HG03159 (cell line): ENCODE measurements at regions not wholly inside any gene's neighbourhood (a gene's known extent, or its start where the extent isn't known, plus 50 kb on each side); places are given as distances from the start of the nearest gene placed in this dataset.
"Not testable (repeated sequence)": the region's sequence is repeated elsewhere in the genome, so short reads cannot be mapped to it uniquely, and the experiment has no call there.

Source experiments
- ATAC-seq: cut with Tn5 transposase; IDR thresholded peaks from one replicate; pipeline ENCODE4 v1.9.1; 2021; ENCODE audit warnings: mild to moderate bottlenecking, moderate library complexity; ENCODE audit not compliant: unreplicated experiment

DNA sequence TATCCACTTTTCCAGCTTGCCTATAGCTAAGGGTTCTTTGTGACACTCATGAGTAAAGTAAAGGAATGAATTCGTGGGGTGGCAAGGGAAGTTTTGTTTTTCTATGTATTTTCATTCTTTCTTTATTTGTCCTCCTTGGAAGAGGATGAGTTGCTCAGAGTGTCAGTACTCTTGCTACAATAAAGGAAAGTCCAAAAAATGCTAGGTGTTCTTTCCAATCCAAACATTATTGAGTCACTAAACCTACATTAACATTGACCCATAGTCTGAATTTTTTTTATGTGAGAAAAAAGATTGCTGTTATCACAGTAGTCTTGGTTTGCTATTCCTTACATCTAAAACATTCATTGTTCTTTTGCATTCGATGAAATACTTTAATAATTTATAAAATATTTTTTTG is 959.9 kb upstream of the ADGRL4 start:
- ATAC-seq: no peak

DNA sequence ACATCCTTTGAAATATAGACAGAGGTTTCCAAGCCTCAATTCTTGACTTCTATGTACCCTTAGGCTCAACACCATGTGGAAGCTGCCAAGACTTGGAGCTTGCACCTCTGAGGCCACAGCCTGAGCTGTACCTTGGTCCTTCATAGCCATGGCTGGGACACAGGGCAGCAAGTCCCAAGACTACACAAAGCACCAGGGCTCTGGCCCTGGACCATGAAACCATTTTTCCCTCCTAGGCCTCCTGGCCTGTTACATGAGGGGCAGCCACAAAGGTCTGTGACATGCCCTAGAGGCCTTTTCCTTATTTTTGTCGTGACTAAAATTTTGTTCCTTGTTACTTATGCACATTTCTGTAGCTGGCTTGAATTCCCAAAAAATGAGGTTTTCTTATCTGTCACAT is 953.1 kb upstream of the ADGRL4 start:
- no peak for ATAC-seq

DNA sequence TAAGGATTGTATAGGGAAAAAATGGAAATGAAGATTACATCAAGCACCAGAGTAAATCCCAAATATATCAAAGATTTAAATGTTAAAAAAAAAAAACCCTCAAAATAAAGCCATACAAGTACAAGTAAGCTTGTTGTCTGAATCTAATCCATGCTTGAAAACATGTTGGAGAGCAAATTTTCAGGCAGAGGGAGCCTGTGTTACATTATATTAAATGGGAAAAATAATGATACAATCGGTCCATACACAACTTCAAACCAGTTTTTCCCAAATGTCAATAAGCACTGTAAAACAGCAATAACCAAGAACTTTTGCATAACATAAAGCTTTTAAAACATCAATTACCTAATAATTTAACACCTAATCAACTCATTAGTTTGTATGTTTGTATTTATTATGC is 949.4 kb upstream of the ADGRL4 start:
- ATAC-seq: no peak

DNA sequence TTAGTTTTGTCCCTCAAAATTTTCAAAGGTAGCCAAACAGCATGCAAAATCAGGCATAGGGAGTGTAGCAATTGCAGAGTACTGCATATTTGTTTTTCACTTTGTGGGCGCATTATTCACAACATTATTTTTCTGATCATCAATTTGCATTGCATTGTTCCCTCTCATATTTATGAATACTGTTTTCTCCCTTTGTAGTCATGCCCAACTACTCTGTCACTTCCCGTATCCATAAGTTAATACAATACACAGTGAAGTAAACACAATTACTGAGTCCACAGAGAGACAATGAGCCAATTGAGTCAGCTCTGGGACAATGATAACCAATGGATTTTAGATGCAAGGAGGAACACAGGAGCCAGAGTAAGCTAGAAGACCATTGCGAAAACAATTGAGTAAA is 944.0 kb upstream of the ADGRL4 start:
- ATAC-seq: no peak

DNA sequence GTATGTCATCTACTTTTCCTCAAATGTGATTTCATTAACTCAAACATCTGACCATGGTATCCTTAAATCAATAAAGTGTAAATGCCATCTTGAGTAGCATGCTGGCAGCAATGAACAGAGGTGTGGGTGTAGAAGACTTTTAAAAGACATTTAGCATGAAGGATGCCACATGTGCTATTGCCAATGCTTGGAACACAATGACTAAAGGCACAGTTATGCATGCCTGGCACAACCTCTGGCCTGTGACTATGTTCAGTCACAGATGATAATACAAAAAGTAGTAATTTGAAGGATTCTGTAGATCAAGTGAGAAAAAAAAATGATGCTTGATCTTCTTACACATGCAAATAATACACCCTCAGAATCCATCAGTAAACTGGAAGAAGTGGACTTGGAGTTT is 938.9 kb upstream of the ADGRL4 start:
- no peak for ATAC-seq

DNA sequence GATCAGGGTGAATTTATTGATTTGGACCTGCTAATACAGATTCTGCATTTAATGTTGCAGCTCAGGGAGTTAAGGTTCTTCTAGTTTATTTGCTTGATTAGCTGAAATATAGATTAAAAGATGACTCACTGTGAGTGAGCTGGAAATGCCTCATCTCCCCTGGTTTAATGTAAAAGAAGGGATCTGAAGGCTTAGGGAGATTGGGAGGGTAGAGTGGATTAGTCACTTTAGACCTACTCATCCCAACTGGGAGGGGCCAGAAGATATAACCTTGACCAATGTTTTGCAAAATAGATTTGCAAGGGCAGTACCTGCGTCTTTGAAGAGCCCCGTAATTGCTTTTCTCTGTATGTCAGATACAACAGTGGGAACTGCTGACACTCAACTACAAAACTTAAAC is 922.8 kb upstream of the ADGRL4 start:
- no peak for ATAC-seq

DNA sequence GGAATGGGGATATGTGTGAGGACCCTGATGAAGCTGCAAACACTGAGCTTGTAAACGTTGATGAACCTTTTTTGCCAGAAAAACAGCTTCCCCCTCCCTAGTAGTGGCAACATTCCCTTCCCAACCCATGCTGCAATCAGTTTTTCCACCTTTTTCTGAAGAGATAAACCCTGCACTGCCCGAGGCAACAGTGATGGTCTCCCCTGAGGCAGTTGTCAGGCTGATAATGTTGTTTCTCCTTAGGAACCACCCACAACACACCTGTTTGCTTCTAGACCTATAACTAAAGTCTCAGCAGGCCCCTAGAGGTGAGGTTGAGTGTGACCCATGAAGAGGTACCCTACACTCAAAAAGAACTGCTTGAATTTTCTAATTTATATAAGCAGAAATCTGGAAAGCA is 922.4 kb upstream of the ADGRL4 start:
- ATAC-seq: no peak

DNA sequence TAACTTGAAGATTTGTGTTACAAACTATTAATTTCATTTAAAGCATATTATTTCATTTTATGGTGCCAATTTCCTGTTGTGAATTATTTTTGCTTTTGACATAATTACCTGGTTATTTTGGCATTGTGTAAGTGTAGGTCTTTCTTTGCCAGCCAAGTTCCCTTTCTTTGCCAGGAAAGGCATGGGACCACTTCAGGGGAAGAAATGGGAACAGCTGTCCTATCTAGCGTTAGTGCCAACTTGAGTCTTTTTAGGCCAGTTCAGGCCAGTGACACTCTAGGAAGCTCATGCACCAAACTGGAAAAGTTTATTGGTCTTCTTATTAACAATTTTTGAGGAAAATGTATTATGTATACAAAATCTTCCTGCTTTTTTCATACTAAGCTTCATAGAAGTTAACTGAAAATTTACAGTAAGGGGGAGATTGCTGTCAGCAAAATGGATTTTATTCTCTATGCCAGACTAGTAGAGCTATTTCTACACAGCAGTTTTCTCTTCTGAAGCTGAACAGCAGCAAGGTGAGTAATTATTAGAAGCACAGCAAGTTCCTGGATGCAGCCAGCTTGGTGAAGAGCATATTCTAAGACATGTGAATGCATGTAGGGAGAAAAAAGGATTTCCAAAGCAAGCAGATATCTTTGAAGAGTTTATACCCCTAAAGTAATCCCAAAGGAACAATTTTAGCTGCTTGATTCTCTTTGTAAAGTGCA is 914.6 kb upstream of the ADGRL4 start:
- no peak for ATAC-seq

DNA sequence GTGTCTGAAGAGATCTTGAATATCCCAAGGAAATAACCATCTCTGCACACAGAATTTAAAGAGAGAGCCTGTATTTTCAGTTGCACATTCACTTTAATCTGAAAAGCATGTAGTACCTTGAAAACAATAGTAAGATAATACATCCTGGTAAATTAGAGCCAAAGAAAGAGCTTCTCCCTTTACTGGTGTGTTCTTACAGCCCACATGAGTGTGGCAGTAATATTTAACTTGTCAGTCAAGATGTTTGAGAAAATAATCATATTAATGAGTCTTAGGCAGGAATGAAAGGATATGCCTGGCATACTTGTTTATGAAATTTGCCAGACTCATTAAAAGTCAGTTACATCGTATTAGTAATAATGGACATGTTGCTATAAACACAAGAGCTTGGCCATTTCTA is 908.4 kb upstream of the ADGRL4 start:
- no peak for ATAC-seq

DNA sequence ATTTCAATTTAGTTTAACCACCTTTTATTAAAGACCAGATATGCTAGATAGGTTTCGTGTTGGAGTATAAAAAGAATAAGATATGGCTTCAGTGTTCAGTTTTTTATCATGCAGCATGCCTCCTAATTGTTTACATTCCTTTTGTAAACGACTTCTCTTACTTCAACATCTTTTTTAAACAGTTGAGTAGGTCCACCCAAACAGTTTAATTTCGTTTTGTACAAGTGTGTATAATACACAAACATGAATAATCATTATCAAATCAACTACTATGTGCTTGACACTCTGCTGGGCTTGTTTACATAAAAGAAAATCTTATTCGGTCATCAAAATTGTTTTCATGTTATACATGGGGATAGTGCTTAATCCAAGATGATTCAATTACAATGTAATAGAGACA is 906.3 kb upstream of the ADGRL4 start:
- no peak for ATAC-seq

DNA sequence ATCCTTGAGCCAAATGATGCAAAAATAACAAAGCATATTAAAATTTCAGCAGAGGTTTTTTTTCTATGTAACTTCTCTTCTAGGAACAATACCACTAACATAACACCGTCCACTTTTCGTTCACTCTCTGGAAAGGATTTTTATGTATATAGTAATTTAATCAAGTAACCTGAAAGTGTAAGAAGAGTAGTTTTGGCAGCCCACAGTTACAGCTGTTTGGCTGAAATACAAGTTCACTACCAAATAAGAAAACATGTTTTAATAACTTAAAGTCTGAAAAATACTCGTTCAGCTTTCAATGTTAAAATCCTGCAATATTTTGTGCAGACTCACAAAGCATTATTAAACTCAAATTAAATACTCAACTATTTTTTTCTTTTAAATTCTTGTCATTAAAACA is 896.8 kb upstream of the ADGRL4 start:
- ATAC-seq: no peak

DNA sequence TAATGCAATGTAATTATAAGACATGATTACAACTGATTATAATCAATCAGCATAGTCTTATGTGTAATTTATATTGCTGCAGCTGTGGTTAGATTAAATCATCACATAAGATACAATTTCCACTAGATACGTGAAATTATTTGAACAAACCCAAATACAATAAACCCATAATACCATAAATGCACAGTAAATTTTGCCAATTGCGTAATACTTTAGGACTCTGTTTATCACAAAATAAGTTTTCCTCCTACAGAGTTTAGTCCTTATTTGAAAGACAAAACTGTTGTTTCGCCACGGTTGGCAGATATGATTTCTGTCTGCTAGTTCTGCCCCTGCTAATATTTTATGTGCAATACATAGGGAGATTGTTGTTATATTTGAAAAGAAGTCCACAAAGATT is 895.9 kb upstream of the ADGRL4 start:
- ATAC-seq: no peak

DNA sequence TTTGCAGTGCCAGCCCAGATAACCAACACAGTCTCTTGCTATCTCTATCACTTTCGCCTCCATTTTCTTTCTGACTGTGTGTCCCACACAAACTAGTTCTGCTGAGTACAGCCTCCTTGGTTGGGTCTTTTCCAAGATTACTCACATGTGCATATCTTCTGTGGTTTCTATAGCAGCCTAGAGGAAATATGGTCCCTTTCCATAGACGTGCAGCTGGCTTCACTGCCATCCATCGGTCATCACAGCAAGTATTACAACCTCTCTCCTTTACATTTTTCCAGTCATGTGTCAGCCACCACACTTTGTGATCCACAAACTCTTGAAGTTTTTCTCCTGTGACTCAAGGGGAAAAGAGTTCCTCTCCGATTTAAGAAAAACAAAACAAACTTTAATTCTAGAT is 893.4 kb upstream of the ADGRL4 start:
- no peak for ATAC-seq

DNA sequence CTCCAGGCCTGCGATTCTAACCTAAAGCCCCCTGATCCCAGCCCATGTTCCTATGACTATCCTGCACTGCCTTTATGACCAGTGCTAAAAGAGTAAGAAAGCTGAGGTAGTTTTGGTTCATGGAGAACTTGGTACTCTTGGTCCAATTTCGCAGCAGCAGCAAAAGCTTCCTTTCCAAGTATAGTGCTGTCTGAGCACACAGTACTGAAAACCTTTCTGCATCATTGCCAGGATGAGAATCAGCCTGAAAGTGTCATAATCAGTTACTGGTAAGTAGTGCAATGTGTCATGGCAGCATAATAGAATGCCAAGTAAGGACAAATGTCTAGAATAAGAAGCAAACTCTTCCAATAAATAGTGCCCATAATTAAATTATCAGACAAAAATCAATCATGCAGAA is 889.6 kb upstream of the ADGRL4 start:
- ATAC-seq: no peak

DNA sequence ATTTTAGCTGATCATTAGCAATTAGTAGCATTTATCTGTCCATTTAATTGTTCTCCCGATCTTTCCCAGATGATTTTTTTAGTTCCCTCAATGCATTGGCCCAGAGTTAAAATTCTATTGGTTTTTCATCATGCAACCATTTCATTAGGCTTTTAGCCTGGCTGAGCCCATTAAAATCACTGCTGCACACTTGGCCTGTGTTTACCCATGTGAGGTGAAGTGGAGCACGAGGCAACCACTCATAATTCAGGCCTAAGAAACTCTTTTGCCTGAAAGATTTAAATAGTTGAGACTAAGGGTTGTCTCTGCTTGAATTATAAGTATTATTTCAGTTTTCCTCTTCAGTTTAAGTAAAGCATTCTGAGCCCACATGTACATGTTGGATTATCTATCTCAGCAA is 889.0 kb upstream of the ADGRL4 start:
- ATAC-seq: no peak

DNA sequence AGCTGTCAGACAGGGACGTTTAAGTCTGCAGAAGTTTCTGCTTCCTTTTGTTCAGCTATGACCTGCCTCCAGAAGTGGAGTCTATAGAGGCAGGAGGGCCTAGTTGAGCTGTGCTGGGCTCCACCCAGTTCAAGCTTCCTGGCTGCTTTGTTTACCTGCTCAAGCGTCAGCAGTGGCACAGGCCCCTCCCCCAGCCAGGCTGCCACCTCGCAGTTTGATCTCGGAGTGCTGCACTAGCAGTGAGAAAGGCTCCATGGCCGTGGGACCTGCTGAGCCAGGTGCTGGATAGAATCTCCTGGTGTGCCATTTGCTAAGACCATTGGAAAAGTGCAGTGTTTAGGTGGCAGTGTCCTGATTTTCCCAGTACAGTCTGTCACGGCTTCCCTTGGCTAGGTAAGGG is 887.6 kb upstream of the ADGRL4 start:
- not testable (repeated sequence) for ATAC-seq

DNA sequence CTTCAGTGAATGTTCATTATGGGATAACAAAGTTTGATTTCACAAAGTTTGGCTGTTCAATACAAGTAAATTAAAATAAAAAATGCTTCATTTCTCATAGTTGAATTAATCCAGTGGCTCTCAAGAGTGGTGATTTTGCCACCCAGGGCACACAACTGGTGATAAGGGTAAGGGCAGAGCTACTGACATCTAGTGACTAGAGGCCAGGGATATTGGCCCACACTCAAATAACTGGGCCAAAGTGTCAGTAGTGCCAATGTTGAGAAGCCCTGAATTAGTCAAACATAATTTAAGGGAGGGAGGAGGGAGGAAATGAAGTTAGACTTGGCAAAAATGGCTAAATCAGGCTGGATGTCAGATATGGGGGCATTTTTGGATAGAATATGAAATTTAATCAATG is 880.5 kb upstream of the ADGRL4 start:
- no peak for ATAC-seq

DNA sequence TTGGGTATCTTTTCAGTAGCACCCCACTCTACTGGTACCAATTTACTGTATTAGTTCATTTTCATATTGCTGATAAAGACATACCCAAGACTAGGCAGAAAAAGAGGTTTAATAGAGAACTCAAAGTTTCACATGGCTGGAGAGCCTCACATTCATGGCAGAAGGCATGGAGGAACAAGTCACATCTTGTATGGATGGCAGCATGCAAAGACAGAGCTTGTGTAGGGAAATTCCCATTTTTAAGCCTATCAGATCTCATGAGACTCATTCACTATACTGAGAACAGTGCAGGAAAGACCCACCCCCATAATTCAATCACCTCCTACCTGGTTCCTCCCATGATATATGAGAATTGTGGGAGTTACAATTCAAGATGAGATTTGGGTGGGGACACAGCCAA is 878.6 kb upstream of the ADGRL4 start:
- ATAC-seq: no peak

DNA sequence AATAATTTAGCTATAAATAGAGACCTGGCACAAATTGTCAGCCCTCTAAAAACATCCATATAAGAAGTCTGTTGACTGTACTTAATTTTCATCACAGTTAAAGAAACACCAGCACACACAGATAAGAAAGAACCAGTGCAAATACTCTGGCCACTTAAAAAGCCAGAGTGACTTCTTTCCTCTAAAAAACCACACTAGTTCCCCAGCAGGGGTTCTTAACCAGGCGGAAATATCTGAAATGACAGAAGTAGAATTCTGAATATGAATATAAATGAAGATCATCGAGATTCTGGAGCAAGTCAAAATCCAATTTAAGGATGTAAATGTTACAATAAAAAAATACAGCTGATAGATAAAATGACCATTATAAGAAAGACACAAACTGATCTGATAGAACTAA is 870.6 kb upstream of the ADGRL4 start:
- ATAC-seq: no peak

DNA sequence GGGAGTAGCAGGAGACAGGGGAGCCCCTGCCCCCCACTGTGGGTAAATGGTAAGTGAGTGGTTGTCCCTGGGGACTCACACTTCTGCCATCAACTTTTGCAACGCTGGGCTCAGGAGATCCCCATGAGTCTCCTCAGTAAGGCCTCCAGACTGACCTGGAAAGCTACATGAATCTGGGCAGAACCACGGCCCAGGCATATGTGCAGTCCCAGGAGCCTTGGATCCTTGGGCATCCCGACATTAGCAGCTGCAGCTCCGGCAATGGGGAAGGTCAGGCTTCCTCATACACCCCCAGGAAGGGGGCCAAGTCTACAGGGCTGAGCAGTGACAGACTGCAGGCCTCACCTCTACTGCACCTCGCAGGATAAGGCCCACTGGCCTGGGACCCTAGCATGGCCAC is 868.7 kb upstream of the ADGRL4 start:
- ATAC-seq: no peak

DNA sequence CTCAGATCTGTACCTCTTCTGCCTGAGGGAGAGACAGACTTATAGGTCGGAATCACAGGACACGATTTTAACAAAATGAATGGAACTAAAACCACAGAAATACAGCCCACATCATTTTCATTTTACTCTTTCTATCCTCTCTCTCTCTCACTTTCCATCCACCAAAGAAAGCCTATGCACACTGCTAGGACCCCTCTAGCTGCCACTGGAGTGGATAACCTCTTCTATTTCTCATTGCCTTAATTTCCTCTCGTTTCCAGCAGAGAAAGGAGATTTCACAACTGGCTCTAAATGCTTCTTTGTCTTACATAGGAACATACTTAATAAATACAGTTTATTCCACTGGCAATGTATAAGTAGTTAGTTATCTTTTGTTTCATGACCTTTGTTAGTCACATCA is 867.8 kb upstream of the ADGRL4 start:
- no peak for ATAC-seq

DNA sequence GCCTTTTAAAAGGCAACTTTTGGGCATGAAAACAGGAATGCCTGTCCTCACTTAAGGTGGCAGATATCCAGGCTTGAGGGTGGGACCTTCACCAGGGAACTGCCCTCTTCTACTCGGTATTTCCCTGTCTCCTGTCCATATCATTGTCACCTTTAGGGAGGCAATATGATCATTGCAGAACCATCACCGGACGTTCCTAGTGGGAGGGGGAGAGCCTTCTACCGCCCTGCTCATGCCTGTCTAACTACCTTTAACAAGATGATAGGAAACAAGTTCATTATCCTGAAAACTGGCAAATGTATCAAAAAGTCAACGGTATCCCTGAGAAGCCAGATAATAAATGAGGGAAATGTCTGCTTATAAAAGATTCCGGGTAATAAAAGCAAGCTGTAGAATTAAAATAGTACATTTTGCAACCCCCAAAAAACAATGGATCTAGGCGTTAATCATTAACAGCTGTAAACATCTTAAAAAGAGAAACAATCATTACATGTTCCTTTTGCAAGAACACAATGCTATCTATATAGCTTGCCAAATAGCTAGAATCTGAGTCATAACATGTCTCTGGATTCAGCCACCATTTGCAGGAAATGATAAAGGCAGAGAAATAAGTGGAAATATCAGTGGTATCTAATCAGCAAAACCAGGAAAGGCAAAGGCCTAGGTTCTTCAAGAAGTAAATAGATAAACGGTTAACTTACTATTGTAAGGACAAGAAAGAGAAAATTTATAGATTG is 852.9 kb upstream of the ADGRL4 start:
- no peak for ATAC-seq

DNA sequence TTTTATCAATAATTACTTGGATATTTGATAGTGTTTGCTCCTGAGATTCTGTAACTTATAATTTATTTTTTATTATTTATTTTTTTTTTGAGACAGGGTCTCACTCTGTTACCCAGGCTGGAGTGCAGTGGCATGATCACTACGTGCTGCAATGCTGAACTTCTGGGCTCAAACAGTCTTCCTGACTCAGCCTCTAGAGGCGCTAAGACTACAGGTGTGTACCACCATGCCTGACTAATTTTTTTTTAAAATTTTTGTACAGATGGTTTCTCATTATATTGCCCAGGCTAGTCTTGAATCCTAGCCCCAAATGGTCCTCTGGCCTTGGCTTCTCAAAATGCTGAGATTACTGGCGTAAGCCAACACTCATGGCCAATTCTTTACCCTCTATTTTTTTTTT is 845.5 kb upstream of the ADGRL4 start:
- ATAC-seq: peak; percentile 57
